Right kidney (tissue), 1 donor: ENCODE measurements at regions not wholly inside any gene's neighbourhood (a gene's known extent, or its start where the extent isn't known, plus 50 kb on each side); places are given as distances from the start of the nearest gene placed in this dataset.
"Not testable (repeated sequence)": the region's sequence is repeated elsewhere in the genome, so short reads cannot be mapped to it uniquely, and the experiment has no call there.

Experiments
- DNase-seq: peaks from one replicate; pipeline ENCODE4 v3.0.0-alpha.2; 2016

DNA sequence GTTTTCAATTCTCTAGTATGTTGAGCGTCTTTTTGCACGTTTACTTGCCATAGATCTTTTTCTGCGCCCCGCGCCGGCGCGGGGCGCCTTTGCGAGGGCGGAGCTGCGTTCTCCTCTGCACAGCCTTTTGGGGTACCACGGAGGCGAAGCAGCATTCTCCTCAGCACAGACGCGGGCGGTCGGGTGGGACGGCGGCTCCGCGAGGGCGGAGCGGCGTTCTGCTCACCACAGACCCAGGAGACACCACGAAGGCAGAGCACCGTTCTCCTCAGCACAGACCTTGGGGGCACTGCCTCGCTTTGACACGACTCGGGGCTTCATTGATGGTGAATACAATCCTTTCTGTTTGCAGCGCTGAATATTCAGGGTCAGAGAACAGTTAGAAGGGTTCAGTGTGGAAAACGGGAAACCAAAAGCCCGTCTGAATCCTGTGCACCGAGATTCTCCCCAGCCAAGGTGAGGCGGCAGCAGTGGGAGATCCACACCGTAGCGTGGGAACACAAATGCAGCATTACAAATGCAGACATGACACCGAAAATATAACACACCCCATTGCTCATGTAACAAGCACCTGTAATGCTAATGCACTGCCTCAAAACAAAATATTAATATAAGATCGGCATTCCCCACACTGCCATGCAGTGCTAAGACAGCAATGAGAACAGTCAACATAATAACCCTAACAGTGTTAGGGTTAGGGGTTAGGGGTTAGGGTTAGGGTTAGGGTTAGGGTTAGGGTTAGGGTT lies 190.7 kb upstream of the VIPR2 start:
- DNase-seq, result not testable (repeated sequence)

DNA sequence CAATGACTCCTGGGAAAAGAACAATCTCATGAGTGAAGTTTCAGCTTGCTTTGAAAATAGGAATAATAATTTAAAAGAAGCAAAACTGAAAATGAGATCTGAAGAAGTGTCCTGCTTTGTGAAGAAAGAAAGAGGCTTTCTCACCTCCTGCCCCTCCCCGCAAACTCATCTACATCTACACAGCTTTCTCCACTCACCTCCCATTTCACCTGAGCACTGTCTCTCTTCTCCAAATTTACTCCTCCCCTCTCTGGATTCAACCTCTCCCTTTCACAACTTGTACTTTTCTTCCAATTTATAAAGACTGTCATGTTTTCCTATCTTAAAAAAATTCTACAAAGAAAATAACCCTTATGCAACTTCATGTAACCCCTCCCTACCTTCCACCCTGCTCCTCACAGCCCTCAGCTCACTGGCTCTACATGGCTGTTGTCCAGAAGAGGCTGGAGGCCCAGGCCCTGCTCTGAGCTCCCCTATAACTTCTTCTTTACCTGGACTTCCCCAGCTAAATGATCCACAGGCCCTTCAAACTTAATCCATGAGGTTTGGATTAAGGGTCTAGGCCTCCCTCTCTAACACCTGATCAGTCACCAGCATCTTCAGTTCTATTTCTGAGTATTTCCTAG lies 188.3 kb upstream of the VIPR2 start:
- not testable (repeated sequence) for DNase-seq

DNA sequence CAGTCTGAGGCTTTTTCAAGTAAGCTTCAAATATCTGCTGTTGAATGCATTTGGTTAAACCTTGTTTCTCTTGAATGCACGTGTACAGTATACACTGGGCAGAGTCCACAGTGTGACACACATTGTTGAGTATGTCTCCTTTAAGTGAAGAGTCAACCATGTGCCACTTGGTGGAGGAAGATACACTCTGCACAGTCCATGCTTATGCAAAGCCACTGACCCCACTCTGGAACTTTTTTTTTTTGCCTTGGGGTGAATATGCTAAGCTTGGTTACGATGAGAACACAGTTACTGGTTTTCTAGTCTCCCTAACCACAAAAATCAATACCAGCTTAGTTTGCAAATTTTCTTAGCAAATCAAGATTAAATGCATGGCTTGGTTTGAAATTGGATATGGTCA lies 186.8 kb upstream of the VIPR2 start:
- DNase-seq, result no peak

DNA sequence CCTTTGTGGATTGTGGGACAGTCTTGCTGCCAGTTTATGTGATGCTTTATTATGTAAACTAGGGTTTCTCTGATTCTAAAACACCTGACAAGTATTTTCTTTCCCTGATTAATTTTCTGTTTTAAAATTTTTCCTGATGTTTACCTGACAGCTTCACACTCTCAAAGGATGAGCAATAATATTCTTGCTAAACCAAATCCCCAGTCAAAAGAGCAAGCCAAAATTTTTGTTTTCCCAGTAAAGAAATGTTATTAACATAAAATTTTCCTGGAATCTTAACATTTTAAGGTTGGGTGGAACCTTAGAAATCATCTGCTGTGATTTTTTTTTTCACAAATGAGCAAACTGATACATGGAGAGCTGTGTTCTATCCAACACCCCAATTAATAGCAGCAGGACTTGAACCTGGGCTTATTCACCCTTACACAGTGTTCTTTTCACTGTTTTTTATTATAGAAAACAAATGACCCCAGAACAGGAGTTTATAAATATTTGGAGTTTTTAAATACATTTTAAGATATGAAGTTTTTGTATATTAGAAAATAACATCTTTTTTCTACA lies 185.2 kb upstream of the VIPR2 start:
- DNase-seq, result no peak

DNA sequence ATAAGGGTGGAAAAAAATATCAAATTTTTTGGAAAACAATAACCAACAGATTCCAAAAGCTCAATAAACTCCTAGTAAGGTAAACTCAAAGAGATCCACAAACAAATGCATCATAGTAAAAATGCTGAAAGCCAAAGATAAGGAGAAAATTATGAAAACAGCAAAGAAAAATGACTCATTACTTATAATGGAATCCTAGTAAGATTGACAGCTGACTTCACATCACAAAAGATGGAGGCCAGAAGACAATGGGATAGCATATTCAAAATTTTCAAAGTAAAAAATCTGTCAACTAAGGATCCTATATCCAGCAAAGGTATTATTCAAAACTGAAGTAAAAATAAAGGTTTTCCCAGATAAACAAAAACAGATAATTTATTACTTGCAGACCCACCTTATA lies 183.4 kb upstream of the VIPR2 start:
- no peak for DNase-seq

DNA sequence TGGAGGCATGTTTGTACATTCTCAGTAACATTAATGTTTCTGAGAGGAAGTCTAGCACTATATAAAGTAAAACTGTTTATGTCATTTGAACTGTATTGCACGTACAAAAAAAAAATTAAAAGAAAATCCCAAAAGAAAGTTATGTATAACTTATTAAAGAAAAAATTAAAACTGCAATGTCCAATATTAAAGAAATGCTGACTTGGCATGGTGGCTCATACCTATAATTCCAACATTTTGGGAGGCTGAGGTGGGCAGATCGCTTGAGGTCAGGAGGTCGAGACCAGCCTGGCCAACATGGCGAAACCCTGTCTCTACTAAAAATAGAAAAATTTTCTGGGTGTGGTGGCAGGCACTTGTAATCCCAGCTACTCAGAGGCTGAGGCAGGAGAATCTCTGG lies 178.7 kb upstream of the VIPR2 start:
- no peak for DNase-seq

DNA sequence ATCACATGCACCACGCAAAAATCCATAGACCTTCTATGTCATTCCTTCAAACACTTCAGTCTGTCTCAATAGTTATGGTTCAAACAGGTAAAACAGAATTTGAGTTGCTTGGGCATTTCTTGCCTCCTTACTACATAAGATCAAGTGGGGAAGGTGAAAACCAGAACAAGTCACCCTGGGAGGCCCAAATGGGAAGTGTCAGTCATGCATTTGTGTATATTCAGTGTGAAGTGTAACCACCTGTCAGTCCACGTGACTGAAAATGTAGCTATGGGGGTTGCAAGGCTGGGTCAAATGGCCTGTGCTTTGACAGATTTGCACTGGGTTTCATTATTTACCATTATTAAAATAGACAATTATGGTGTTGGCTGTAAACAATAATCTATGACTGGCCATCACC lies 176.6 kb upstream of the VIPR2 start:
- DNase-seq, result no peak

DNA sequence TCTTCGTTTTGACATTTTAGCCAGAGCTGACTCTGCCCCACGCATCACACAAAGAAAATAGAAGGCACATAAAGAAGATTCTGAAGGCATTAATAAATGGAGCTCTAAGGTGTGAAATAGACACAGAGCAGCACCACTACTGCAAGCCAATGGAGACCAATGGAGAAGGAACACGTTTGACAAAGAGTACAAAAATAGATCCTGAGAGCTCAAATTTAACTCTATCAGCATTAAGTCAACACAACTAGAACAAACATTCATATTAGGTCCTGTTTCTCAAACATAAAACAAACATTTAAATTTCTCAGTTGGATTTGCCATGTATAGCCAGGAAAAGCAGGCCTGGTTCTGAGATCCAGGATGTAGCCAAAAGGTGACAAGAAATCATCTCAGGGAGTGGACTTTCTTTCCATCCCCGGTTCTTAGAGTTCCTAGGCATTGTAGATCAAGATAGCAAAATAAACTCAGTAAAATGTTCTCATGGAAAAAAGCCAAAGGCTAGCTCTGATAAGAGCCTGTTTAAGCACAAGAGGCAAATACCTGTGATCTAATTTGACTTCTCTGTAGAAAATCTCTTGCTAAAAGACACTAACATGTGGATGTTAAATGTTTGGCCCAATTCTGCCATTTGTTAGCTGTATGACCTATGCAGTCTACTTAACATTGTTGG lies 174.2 kb upstream of the VIPR2 start:
- no peak for DNase-seq

DNA sequence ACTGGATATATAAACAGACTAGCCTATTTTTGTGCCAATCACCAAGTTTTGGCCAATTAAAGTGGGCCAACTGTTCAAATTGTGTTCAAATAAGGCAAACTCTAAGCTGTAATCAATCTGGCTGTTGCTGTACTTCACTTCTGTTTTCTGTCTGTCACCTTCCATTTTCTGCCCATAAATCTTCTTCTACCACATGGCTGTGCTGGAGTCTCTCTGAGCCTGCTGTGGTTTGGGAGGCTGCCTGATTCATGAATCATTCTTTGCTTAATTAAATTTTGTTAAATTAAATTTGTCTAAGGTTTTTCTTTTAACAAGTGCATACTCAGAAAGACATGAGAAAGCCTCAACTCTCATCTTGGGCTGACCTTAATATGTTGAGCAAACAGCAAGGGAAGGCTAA lies 172.6 kb upstream of the VIPR2 start:
- no peak for DNase-seq

DNA sequence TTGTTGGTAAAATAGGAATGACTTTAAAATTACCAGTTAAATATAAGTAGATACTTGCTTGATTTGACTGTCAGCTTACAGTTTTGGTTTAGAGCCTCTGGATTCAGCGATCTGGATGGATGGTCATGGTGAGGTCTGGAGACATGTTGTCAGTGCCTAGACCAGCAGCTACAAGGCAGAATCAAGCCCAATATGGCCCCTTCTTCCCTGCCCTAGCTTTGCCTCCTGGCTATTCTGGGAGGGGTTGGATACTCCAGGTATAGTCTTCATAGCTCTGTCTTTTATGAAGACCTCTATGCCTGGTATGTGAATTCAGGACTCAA lies 166.5 kb upstream of the VIPR2 start:
- no peak for DNase-seq

DNA sequence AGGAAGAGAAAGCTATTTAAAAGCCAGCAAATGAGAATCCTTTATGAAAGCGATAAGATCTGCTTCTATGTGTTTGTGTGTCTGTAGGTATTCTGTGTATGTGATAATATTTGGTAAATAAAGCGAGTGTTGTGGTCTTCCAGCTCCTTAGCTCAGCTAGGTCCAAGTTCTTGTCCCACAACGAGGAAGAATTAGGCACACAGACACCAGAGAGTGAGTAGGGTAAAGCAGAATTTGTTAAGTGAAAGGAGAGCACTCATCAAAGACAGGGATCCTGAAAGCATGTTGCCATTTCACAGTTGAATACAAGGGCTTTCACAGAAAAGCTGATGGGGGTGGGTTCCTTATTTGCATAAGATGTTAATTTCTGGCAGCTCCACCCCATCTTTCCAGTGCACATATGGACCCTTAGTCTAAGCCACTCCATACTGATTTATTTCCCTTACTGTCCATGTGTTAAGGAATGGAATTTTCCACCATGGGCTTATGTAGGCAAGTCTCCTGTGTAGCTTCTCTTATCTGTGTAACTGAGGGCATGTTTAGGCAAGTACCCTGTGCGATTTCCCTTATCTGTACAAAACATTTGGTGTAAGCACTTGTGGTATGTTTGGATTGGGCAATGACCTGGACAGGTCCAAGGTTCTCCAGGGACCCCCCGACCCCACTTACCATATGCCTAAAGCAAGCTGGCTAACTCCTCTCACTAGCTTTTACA lies 165.9 kb upstream of the VIPR2 start:
- DNase-seq, result no peak

DNA sequence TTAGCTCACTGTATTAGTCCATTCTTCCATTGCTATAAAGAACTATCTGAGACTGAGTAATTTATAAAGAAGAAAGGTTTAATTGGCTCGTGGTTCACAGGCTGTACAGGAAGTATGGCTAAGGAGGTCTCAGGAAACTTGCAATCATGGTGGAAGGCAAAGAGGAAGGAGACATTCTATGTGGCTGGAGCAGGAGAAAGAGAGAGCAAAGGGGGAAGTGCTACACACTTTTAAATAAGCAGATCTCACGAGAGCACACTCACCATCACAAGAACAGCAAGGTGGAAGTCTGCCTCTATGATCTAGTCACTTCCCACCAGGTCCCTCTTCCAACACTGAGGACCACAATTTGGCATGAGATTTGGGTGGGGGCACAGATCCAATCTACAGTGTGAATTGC lies 164.5 kb upstream of the VIPR2 start:
- not testable (repeated sequence) for DNase-seq

DNA sequence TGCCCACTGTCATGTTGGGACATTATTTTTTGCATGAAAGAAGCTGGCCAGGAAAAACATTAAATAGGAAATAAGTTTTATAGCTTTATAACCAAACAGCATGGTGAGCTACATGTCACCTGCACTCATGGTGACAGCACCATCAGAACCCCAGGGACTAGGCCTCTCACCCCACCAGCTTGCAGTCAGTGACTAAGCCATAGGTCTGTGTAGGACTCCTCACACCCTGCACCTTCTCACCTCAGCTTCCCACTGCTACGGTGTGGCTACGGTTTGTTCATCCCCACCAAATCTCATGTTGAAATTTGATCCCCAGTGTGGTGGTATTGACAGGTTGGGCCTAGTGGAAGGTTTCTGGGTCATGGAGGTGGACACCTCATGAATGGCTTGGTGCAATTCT lies 161.3 kb upstream of the VIPR2 start:
- DNase-seq, result no peak

DNA sequence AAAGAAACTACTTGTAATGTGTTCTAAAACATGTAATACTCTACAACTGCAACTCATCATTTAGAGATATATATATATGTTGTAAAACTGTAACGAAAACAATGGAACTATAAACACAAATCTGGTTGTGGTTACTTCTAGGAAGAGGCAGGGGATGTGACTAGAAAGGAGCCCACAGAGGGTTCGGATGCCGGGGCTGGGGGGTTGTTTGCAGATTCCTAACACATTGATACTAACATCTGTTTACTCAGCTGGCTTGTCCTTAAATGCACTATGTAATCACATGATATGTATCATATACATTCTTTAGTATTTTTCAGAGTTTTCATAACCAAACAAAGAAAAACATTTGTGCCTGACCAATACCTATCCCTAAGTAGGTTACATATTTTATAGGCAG lies 160.5 kb upstream of the VIPR2 start:
- DNase-seq, result not testable (repeated sequence)

DNA sequence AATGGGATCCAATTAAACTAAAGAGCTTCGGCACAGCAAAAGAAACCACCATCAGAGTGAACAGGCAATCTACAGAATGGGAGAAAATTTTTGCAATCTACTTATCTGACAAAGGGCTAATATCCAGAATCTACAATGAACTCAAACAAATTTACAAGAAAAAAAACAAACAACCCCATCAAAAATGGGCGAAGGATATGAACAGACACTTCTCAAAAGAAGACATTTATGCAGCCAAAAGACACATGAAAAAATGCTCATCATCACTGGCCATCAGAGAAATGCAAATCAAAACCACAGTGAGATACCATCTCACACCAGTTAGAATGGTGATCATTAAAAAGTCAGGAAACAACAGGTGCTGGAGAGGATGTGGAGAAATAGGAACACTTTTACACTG lies 158.8 kb upstream of the VIPR2 start:
- DNase-seq, result not testable (repeated sequence)

DNA sequence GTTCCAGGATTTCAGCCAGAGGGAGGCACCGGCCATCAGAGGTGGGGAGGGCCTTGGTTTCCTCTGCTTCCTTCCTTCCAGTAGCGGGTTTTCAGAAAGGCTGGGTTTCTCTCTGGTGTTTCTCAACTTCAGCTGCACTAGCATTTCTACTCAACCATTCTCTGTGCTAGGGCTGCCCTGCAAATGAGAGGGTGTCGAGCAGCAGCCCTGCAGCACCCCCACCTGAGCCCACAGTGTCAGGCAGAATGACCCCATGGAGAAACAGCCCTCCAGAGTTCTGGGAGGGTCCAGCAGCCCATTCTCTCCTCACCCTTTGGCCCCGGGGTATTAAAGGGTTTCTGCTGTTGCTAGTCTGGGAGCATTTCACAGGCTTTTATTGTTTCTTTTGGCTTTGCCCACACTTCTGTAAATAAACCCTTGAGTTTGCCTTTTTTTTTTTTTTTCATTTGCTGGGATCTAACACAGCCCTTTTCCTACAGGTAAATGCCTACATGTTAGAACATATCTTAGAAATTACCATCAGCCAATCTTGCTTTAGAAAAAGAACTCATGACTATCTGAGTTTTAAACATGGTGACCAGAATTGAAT lies 151.5 kb upstream of the VIPR2 start:
- DNase-seq, result no peak

DNA sequence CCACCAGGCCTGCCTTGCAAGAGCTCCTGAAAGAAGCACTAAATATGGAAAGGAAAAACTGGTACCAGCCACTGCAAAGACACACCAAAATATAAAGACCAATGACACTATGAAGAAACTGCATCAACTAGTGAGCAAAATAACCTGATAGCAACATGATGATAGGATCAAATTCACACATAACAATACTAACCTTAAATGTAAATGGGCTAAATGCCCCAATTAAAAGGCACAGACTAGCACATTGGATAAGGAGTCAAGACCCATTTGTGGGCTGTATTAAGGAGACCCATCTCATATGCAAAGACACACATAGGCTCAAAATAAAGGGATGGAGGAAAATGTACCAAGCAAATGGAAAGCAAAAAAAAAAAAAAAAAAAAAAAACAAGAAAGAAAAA lies 141.8 kb upstream of the VIPR2 start:
- DNase-seq, result not testable (repeated sequence)

DNA sequence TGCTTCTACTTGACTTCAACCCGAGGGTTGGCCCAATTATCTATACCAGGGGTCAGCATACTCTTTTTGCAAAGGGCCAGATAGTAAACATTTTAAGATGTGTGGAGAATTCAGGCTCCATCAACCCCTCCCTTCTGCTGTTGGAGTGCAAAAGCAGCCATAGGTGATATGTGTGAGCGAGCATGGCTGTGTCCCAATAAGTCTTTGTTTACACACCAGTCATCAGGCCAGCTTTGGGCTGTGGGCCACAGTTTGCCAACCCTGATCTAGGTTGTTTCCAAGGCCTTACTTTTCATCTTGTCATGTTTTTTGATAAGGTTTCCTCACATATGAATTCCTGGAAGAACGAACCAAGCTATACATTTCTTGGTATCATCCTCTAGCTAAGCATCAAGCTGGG lies 136.9 kb upstream of the VIPR2 start:
- DNase-seq, result no peak

DNA sequence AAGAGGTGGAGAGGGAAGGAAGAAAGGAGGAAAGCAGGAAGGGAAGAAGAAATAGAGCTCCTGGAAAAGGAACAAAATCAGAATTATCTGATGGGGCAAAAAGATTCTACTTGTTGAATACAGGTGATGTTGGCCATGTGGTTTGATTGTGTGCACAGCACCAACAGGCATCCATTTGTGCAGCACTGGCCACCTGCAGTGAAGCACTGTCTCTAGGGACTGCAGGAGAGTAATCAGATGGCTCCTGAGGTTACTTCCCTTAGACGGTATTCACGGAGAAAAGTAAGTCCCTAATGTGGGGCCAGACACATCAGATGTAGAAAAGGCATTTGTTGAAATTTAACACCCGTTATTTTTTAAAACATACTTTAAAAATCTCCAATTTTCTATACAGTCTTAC lies 135.3 kb upstream of the VIPR2 start:
- DNase-seq, result no peak

DNA sequence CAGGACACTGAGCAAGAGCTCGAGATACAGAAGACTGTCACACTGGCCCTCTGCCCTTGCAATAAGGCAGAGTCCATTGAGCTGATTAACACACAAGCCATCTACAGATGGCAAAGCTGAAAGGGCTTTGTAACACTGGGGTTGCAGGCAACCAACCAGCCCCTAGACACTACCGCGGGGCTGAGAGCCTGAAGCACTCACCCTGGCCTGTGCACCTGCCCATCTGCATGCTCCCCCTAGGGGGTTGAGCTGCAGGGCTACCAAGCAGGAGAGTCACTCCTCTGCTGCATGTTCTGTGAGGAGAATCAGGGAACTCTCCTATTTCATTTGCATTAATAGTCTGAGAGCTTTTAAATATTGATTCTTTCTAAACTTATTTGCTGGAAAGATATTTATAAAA lies 128.1 kb upstream of the VIPR2 start:
- DNase-seq, result no peak

DNA sequence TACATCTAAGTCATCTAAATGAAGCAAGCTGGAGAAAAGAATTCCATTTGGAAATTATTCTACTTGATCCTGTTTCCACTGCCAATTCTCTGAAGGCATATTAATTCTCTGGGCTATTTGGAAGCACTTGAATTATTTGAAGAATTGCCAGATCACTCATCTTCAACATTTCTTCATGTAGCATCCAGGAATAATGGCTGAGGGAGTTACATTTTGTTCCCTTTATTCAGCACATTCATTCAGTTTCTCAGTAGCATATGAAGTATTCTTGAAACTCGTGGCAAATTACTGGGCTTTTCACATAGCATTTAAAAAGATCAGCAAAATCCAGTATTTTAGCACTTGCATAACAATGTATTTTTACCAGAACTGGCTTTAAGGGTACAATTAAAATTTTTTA lies 127.1 kb upstream of the VIPR2 start:
- DNase-seq, result no peak

DNA sequence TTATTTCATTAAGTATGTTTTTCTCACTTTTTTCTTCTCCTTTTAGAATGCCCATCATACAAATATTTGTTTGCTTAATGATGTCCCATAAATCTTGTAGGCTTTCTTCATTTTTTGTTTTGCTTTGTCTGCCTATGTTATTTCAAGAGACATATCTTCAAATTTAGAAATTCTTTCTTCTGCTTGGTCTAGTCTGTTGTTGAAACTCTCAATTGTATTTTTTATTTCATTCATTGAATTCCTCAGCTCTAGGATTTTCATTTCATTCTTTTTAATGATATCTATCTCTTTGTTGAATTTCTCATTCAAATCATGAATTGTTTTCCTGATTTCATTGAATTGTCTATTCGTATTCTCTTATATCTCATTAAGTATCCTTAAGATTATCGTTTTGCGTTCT lies 125.1 kb upstream of the VIPR2 start:
- DNase-seq, result no peak

DNA sequence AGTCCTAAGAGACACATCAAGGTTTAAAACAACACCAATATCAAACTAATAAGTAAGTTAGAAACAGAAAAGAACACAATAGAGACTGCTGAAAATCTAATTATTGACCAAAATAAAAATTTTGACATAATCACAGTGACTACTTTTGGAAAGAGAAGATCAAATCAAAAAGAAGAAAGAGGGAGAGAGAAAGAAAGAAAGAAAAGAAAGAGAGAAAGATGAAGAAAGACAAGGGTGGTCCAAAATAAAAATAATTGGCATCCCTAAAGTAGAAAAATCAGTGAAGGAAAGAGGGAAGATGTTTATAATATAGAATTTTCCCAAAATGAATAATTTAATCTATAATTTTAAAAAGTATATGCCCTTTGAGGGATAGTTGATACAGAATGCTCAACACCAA lies 118.8 kb upstream of the VIPR2 start:
- DNase-seq, result no peak
